ENCODE measurements at regions not wholly inside any gene's neighbourhood (a gene's known extent, or its start where the extent isn't known, plus 50 kb on each side); places are given as distances from the start of the nearest gene placed in this dataset.

DNA sequence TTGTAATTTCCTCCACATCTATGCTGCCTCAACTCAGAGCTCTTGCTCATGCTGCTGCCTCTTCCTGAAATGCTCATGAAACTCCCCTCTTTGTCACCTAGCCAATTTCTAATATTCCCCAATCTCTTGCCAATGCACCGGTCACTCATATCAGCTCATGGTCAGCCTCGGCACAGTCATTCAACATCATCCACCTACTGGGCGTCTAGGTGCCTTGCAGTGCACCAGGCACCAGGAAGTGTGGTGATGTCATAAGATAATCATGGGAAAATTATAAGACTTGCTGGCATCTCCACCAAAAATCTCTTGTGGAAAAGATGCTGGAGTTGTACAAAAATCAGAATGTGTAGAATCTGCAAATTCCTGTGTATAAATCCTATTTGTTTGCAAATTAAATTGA lies 52.6 kb upstream of the RAB27B start:
- H3K4me1 ChIP-seq (ENCODE audit: insufficient read depth), result peaks cover 3% of the 10 kb centered on the region
- TF ChIP-seq, protein P1, sequence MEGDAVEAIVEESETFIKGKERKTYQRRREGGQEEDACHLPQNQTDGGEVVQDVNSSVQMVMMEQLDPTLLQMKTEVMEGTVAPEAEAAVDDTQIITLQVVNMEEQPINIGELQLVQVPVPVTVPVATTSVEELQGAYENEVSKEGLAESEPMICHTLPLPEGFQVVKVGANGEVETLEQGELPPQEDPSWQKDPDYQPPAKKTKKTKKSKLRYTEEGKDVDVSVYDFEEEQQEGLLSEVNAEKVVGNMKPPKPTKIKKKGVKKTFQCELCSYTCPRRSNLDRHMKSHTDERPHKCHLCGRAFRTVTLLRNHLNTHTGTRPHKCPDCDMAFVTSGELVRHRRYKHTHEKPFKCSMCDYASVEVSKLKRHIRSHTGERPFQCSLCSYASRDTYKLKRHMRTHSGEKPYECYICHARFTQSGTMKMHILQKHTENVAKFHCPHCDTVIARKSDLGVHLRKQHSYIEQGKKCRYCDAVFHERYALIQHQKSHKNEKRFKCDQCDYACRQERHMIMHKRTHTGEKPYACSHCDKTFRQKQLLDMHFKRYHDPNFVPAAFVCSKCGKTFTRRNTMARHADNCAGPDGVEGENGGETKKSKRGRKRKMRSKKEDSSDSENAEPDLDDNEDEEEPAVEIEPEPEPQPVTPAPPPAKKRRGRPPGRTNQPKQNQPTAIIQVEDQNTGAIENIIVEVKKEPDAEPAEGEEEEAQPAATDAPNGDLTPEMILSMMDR (IDR thresholded peaks at IDR 0.05), result no peak
- no peak for TF ChIP-seq POLR2A (IDR thresholded peaks at IDR 0.05)
- TF ChIP-seq EP300 (IDR thresholded peaks at IDR 0.05), result no peak
- H3K27me3 ChIP-seq, result no peaks in the 10 kb centered on the region
- WGBS, 3 donors, result 59 to 76% (median 67%) methylated on average over 3 of the region's 3 CpGs
- no peaks in the 10 kb centered on the region for H3K36me3 ChIP-seq
- H3K4me3 ChIP-seq, result no peak overlapping the region
- no peak for DNase-seq
- intact Hi-C loops (cut with DNase I), result no loop called here
- no peaks in the 10 kb centered on the region for H3K9me3 ChIP-seq
- no peak overlapping the region for H3K27ac ChIP-seq

DNA sequence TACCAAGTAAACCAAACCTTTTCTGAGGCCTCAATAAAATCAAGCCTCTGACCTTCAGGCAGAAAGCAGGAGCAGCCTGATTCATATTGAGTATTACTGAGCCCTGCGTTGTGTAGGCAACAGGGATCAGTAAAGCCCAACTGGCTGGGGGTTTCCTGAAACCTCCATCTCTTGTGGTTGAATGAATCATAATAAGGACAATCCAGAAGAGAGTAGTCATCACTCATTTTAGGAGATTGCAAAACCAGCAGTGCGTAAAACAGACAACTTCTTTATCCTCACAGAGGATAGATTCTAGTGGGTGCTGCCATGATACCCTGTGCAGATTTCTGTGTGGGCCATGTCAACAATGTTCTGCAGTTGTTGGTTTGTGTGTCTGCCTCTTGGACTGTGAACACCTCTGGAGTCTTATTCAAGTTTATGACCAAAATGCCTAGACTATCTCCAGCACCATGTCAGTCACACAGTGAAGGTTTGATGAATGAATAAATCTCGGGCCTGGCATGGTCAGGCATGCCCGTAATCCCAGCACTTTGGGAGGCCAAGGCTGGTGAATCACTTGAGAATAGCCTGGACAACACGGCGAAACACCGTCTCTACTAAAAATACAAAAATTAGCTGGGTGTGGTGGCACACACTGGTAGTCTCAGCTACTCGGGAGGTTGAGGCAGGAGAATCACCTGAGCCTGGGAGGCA lies 51.8 kb upstream of the RAB27B start:
- WGBS, 3 donors, result 80 to 88% (median 87%) methylated on average over 8 of the region's 8 CpGs
- no peak overlapping the region for H3K4me3 ChIP-seq
- DNase-seq, result no peak
- no peaks in the 10 kb centered on the region for H3K27me3 ChIP-seq
- TF ChIP-seq EP300 (IDR thresholded peaks at IDR 0.05) (no peak), POLR2A (IDR thresholded peaks at IDR 0.05) (no peak)
- TF ChIP-seq, protein P1 (IDR thresholded peaks at IDR 0.05), result no peak
- no peaks in the 10 kb centered on the region for H3K36me3 ChIP-seq
- no peak overlapping the region for H3K27ac ChIP-seq
- H3K9me3 ChIP-seq, result no peaks in the 10 kb centered on the region
- intact Hi-C loops (cut with DNase I), result no loop called here
- H3K4me1 ChIP-seq (ENCODE audit: insufficient read depth), result peaks cover 3% of the 10 kb centered on the region

DNA sequence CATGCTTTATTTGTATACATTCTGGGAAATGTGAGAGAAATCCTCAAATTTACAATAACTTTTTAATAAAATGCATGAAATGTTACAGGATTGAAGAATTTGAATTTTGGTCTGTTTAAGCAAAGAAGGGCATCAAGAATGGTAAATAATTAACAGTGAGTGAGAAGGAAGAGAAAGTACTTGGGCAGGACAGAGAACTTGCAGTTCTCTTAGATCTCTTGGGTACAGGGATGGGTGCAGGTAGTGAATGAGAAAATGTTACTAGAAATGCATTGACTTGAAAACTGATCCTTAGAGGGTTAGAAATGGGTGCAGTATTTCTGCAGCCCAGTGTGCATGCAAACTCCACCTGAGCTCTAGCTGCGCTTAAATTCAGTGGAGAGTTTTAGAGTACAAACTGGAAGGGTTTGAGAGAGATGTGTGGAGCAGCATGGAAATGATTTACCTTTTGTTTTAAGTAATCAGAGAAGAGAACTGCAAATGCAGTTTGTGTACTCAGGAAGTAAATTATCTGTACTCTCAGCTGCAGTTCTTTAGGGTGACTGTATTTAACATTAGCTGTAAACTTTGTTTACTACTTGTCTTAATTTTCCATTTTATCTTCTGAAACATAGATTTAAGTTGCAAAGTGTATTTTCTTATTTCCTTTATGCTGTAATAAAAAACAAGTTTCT lies 51.0 kb upstream of the RAB27B start:
- Histone ChIP-seq H3K27ac (no peak overlapping the region), H3K27me3 (no peaks in the 10 kb centered on the region), H3K9me3 (no peaks in the 10 kb centered on the region), H3K4me3 (no peak overlapping the region), H3K36me3 (no peaks in the 10 kb centered on the region), H3K4me1 (ENCODE audit: insufficient read depth) (peaks cover 3% of the 10 kb centered on the region)
- WGBS, 3 donors, result 97 to 98% (median 98%) methylated on average over 1 of the region's 1 CpG
- intact Hi-C loops (cut with DNase I), result no loop called here
- TF ChIP-seq POLR2A (IDR thresholded peaks at IDR 0.05) (no peak), EP300 (IDR thresholded peaks at IDR 0.05) (no peak)
- TF ChIP-seq, protein P1 (IDR thresholded peaks at IDR 0.05), result no peak
- no peak for DNase-seq

DNA sequence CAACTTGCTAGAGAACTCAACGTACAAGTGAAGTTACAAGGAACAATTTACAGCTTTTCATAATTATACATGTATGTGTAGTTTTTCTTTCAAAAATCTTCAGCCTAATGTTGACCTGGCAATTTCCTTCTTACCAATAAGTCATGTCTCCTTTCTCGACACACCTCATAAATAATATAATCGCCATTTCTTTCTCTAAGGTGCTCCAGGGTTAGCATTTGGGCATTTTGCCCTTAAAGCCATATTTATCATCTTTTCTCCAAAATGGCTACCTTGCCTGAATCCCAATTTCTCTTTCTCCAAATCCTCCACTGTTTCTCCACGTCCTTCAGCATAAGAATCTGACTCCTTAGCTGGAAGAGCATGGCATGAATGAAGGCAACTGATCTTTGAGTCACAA lies 50.3 kb upstream of the RAB27B start:
- TF ChIP-seq POLR2A (IDR thresholded peaks at IDR 0.05), result no peak
- TF ChIP-seq, protein P1 (IDR thresholded peaks at IDR 0.05), result no peak
- TF ChIP-seq EP300 (IDR thresholded peaks at IDR 0.05), result no peak
- no peaks in the 10 kb centered on the region for H3K27me3 ChIP-seq
- H3K27ac ChIP-seq, result no peak overlapping the region
- no peak overlapping the region for H3K4me3 ChIP-seq
- intact Hi-C loops (cut with DNase I), result no loop called here
- H3K9me3 ChIP-seq, result no peaks in the 10 kb centered on the region
- WGBS, 3 donors, result 73 to 82% (median 78%) methylated on average over 4 of the region's 4 CpGs
- no peaks in the 10 kb centered on the region for H3K36me3 ChIP-seq
- no peak for DNase-seq
- peaks cover 3% of the 10 kb centered on the region for H3K4me1 ChIP-seq (ENCODE audit: insufficient read depth)

All from ovary (tissue), 7 donors.